Esophagus squamous epithelium (tissue), 4 donors: ENCODE measurements at regions not wholly inside any gene's neighbourhood (a gene's known extent, or its start where the extent isn't known, plus 50 kb on each side); places are given as distances from the start of the nearest gene placed in this dataset.

ENCODE experiments used
- POLR2A ChIP-seq, 4 donors: fragments of 450-650 bp; IDR thresholded peaks; one replicate each; pipeline ENCODE4 v1.6.1; 2017; ENCODE audit warnings: antibody characterized with exemption in 4 of 4, mild to moderate bottlenecking in 4 of 4, moderate library complexity in 3 of 4
- TF ChIP-seq, protein P1 (sequence below), 6 experiments: fragments of 450-650 bp in 4 of 6; fragments of 200-600 bp in 2 of 6; sonication (generic) in 2 of 6; IDR thresholded peaks; one replicate each; pipeline ENCODE4 v1.5.1; 2016 to 2019; ENCODE audit warnings: antibody characterized with exemption in 6 of 6, mild to moderate bottlenecking in 4 of 6, moderate library complexity in 4 of 6

DNA sequence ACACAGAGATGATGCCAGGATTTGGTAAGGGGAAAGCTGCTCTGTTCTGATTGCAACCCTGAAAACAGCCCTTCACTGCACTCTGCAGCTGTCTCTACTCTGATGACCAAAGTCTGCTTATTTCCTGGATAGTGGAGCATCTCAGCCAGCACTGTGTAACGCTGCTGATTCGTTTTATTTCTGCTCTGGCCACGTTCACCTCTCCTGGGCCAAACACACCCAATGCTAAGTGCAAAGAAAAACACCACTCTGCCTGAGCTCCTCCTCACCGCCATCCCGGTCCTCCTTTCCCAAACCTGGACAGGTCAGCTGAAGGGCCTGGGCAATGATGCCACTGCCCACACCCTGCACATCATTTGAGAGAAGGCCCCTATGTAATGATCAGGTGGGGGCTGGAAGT lies 529.3 kb upstream of the B3GAT1 start:
- TF ChIP-seq, protein P1, sequence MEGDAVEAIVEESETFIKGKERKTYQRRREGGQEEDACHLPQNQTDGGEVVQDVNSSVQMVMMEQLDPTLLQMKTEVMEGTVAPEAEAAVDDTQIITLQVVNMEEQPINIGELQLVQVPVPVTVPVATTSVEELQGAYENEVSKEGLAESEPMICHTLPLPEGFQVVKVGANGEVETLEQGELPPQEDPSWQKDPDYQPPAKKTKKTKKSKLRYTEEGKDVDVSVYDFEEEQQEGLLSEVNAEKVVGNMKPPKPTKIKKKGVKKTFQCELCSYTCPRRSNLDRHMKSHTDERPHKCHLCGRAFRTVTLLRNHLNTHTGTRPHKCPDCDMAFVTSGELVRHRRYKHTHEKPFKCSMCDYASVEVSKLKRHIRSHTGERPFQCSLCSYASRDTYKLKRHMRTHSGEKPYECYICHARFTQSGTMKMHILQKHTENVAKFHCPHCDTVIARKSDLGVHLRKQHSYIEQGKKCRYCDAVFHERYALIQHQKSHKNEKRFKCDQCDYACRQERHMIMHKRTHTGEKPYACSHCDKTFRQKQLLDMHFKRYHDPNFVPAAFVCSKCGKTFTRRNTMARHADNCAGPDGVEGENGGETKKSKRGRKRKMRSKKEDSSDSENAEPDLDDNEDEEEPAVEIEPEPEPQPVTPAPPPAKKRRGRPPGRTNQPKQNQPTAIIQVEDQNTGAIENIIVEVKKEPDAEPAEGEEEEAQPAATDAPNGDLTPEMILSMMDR (IDR thresholded peaks at IDR 0.05) = no peak
- no peak for TF ChIP-seq POLR2A (IDR thresholded peaks at IDR 0.05)
